ENCODE measurements at regions not wholly inside any gene's neighbourhood (a gene's known extent, or its start where the extent isn't known, plus 50 kb on each side); places are given as distances from the start of the nearest gene placed in this dataset.
"Not testable (repeated sequence)": the region's sequence is repeated elsewhere in the genome, so short reads cannot be mapped to it uniquely, and the experiment has no call there.

- 75 to 79% methylated on average over 1 of the region's 1 CpG for WGBS, 2 donors
- not testable (repeated sequence) for H3K4me3 ChIP-seq; H3K9me3 ChIP-seq (ENCODE audit: control insufficient read depth in 4 of 4, insufficient read depth in 3 of 4, low read length in 3 of 4); H3K9ac ChIP-seq (ENCODE audit: insufficient read depth in 1 of 2, low read length in 2 of 2); H3K4me1 ChIP-seq (ENCODE audit: control insufficient read depth in 5 of 5, insufficient read depth in 5 of 5, low read length in 5 of 5); DNase-seq; ATAC-seq (ENCODE audit: insufficient read depth, low FRiP score); H3K27me3 ChIP-seq (ENCODE audit: control insufficient read depth in 3 of 3, insufficient read depth in 3 of 3, low read length in 2 of 3); H3K27ac ChIP-seq (ENCODE audit: low read depth in 1 of 2, low read length in 1 of 2); H3K36me3 ChIP-seq (ENCODE audit: control insufficient read depth in 4 of 4, insufficient read depth in 4 of 4, low read length in 4 of 4)
Measured at GRCh38 chr21:9572782-9573181, 948.6 kb upstream of the TPTE start.

GRCh38 chr21:9573528-9573927 lies 947.9 kb upstream of the TPTE start:
- not testable (repeated sequence) for H3K9ac ChIP-seq (ENCODE audit: insufficient read depth in 1 of 2, low read length in 2 of 2); H3K4me3 ChIP-seq; H3K4me1 ChIP-seq (ENCODE audit: control insufficient read depth in 5 of 5, insufficient read depth in 5 of 5, low read length in 5 of 5); ATAC-seq (ENCODE audit: insufficient read depth, low FRiP score); H3K36me3 ChIP-seq (ENCODE audit: control insufficient read depth in 4 of 4, insufficient read depth in 4 of 4, low read length in 4 of 4); H3K27me3 ChIP-seq (ENCODE audit: control insufficient read depth in 3 of 3, insufficient read depth in 3 of 3, low read length in 2 of 3); DNase-seq; H3K9me3 ChIP-seq (ENCODE audit: control insufficient read depth in 4 of 4, insufficient read depth in 3 of 4, low read length in 3 of 4); H3K27ac ChIP-seq (ENCODE audit: low read depth in 1 of 2, low read length in 1 of 2)
- no CpG with 5 or more reads among the region's 1 CpG for WGBS, 2 donors

DNA sequence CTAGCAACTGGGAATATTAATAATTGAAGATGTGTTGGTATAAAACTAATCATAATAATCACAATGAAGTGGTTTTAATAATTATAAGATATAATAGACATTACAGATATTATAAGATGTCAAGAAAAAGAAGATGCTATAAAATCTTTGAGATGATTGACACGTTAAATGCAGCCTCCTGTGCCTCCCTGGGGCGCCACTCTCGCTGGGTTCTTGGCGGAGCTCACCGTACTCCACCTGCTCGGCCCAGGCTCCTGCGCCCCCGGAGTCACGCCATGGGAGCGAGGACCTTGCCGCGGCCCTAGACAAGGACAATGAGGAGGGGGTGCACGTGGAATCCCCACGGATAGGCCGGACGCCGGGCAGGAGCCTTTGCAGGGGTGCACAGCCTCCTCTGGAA lies 942.1 kb upstream of the TPTE start:
- not testable (repeated sequence) for H3K4me1 ChIP-seq (ENCODE audit: control insufficient read depth in 5 of 5, insufficient read depth in 5 of 5, low read length in 5 of 5); H3K4me3 ChIP-seq; H3K27me3 ChIP-seq (ENCODE audit: control insufficient read depth in 3 of 3, insufficient read depth in 3 of 3, low read length in 2 of 3); DNase-seq; H3K9ac ChIP-seq (ENCODE audit: insufficient read depth in 1 of 2, low read length in 2 of 2); H3K9me3 ChIP-seq (ENCODE audit: control insufficient read depth in 4 of 4, insufficient read depth in 3 of 4, low read length in 3 of 4); ATAC-seq (ENCODE audit: insufficient read depth, low FRiP score); H3K36me3 ChIP-seq (ENCODE audit: control insufficient read depth in 4 of 4, insufficient read depth in 4 of 4, low read length in 4 of 4); H3K27ac ChIP-seq (ENCODE audit: low read depth in 1 of 2, low read length in 1 of 2)
- 81 to 85% methylated on average over 12 of the region's 17 CpGs for WGBS, 2 donors

- 44 to 45% methylated on average over 2 of the region's 3 CpGs for WGBS, 2 donors
- H3K4me1 ChIP-seq (ENCODE audit: control insufficient read depth in 5 of 5, insufficient read depth in 5 of 5, low read length in 5 of 5); ATAC-seq (ENCODE audit: insufficient read depth, low FRiP score); DNase-seq; H3K9me3 ChIP-seq (ENCODE audit: control insufficient read depth in 4 of 4, insufficient read depth in 3 of 4, low read length in 3 of 4); H3K4me3 ChIP-seq; H3K36me3 ChIP-seq (ENCODE audit: control insufficient read depth in 4 of 4, insufficient read depth in 4 of 4, low read length in 4 of 4); H3K9ac ChIP-seq (ENCODE audit: insufficient read depth in 1 of 2, low read length in 2 of 2); H3K27me3 ChIP-seq (ENCODE audit: control insufficient read depth in 3 of 3, insufficient read depth in 3 of 3, low read length in 2 of 3); H3K27ac ChIP-seq (ENCODE audit: low read depth in 1 of 2, low read length in 1 of 2): not testable (repeated sequence)
Measured at GRCh38 chr21:9587941-9588340, 933.4 kb upstream of the TPTE start.

- not testable (repeated sequence) for H3K36me3 ChIP-seq (ENCODE audit: control insufficient read depth in 4 of 4, insufficient read depth in 4 of 4, low read length in 4 of 4); H3K27ac ChIP-seq (ENCODE audit: low read depth in 1 of 2, low read length in 1 of 2); DNase-seq; H3K9me3 ChIP-seq (ENCODE audit: control insufficient read depth in 4 of 4, insufficient read depth in 3 of 4, low read length in 3 of 4); ATAC-seq (ENCODE audit: insufficient read depth, low FRiP score); H3K4me1 ChIP-seq (ENCODE audit: control insufficient read depth in 5 of 5, insufficient read depth in 5 of 5, low read length in 5 of 5); H3K4me3 ChIP-seq; H3K27me3 ChIP-seq (ENCODE audit: control insufficient read depth in 3 of 3, insufficient read depth in 3 of 3, low read length in 2 of 3); H3K9ac ChIP-seq (ENCODE audit: insufficient read depth in 1 of 2, low read length in 2 of 2)
- 83 to 94% methylated on average over 15 to 20 of the region's 24 CpGs for WGBS, 2 donors
Measured at GRCh38 chr21:9592591-9592990, 928.8 kb upstream of the TPTE start.

- H3K4me1 ChIP-seq (ENCODE audit: control insufficient read depth in 5 of 5, insufficient read depth in 5 of 5, low read length in 5 of 5); H3K9ac ChIP-seq (ENCODE audit: insufficient read depth in 1 of 2, low read length in 2 of 2); H3K27ac ChIP-seq (ENCODE audit: low read depth in 1 of 2, low read length in 1 of 2); H3K36me3 ChIP-seq (ENCODE audit: control insufficient read depth in 4 of 4, insufficient read depth in 4 of 4, low read length in 4 of 4); DNase-seq; H3K9me3 ChIP-seq (ENCODE audit: control insufficient read depth in 4 of 4, insufficient read depth in 3 of 4, low read length in 3 of 4); ATAC-seq (ENCODE audit: insufficient read depth, low FRiP score); H3K27me3 ChIP-seq (ENCODE audit: control insufficient read depth in 3 of 3, insufficient read depth in 3 of 3, low read length in 2 of 3); H3K4me3 ChIP-seq: not testable (repeated sequence)
- WGBS, 2 donors, result 86 to 92% methylated on average over 14 to 16 of the region's 27 CpGs
Measured at GRCh38 chr21:9593646-9594045, 927.7 kb upstream of the TPTE start.

GRCh38 chr21:9614011-9614410 lies 907.4 kb upstream of the TPTE start:
- not testable (repeated sequence) for H3K27me3 ChIP-seq (ENCODE audit: control insufficient read depth in 3 of 3, insufficient read depth in 3 of 3, low read length in 2 of 3); H3K4me1 ChIP-seq (ENCODE audit: control insufficient read depth in 5 of 5, insufficient read depth in 5 of 5, low read length in 5 of 5); H3K4me3 ChIP-seq; H3K9me3 ChIP-seq (ENCODE audit: control insufficient read depth in 4 of 4, insufficient read depth in 3 of 4, low read length in 3 of 4); ATAC-seq (ENCODE audit: insufficient read depth, low FRiP score); H3K27ac ChIP-seq (ENCODE audit: low read depth in 1 of 2, low read length in 1 of 2); H3K9ac ChIP-seq (ENCODE audit: insufficient read depth in 1 of 2, low read length in 2 of 2); DNase-seq; H3K36me3 ChIP-seq (ENCODE audit: control insufficient read depth in 4 of 4, insufficient read depth in 4 of 4, low read length in 4 of 4)
- WGBS, 2 donors, result 84 to 90% methylated on average over 18 to 22 of the region's 23 CpGs

DNA sequence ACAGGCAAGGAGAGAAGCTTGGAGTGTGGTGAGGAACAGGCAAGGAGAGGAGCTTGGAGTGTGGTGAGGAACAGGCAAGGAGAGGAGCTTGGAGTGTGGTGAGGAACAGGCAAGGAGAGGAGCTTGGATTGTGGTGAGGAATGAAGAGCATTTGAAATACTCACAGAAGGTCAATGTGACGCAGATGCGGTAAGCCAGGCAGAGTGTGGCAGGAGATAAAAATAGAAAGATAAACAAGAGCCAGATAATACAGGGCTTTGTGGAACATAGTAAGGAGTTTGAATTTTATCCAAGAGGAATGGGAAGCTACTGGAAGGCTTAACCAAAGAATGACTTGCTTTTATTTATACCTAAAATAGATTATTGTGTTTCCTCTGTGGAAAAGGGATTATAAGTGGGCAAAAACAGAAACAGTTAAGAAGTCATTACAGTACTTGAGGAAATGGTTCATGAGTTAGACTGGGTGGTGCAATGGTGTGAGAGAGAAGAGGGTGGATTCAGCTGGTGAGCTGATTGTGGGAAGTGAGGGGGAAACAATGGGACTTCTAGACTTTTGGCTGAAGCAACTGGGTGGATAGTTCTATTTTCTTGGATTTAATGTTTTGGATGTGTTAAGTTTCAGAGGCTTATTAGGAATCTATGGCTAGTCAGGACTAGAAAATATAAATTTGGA lies 900.1 kb upstream of the TPTE start:
- not testable (repeated sequence) for H3K27me3 ChIP-seq (ENCODE audit: control insufficient read depth in 3 of 3, insufficient read depth in 3 of 3, low read length in 2 of 3); H3K36me3 ChIP-seq (ENCODE audit: control insufficient read depth in 4 of 4, insufficient read depth in 4 of 4, low read length in 4 of 4); H3K27ac ChIP-seq (ENCODE audit: low read depth in 1 of 2, low read length in 1 of 2); H3K9ac ChIP-seq (ENCODE audit: insufficient read depth in 1 of 2, low read length in 2 of 2); H3K4me3 ChIP-seq; H3K9me3 ChIP-seq (ENCODE audit: control insufficient read depth in 4 of 4, insufficient read depth in 3 of 4, low read length in 3 of 4); H3K4me1 ChIP-seq (ENCODE audit: control insufficient read depth in 5 of 5, insufficient read depth in 5 of 5, low read length in 5 of 5); DNase-seq; ATAC-seq (ENCODE audit: insufficient read depth, low FRiP score)
- no CpG with 5 or more reads among the region's 2 CpGs for WGBS, 2 donors
